GM12892 (cell line): ENCODE measurements at regions not wholly inside any gene's neighbourhood (a gene's known extent, or its start where the extent isn't known, plus 50 kb on each side); places are given as distances from the start of the nearest gene placed in this dataset.
"Not testable (repeated sequence)": the region's sequence is repeated elsewhere in the genome, so short reads cannot be mapped to it uniquely, and the experiment has no call there.

Experiments used
- DNase-seq: peaks from one replicate; pipeline ENCODE4 v3.0.0; 2011; ENCODE audit not compliant: insufficient read length
- FAIRE-seq: peaks from 2 replicates; lab custom pipeline; 2011; peaks lifted over from hg19 to GRCh38; lab: Jason Lieb, UNC
- POLR2A ChIP-seq: IDR thresholded peaks from 2 replicates; pipeline ENCODE4 v1.6.1; 2011; ENCODE audit warnings: low read depth, low read length, control low read depth
- POLR2AphosphoS5 ChIP-seq: IDR thresholded peaks from 2 replicates; pipeline ENCODE4 v1.6.1; 2011; ENCODE audit warnings: low read depth, low read length, control low read depth
- TAF1 ChIP-seq: IDR thresholded peaks from 2 replicates; pipeline ENCODE4 v1.6.1; 2011; ENCODE audit warnings: low read depth, mild to moderate bottlenecking, control low read depth, low read length, borderline replicate concordance

DNA sequence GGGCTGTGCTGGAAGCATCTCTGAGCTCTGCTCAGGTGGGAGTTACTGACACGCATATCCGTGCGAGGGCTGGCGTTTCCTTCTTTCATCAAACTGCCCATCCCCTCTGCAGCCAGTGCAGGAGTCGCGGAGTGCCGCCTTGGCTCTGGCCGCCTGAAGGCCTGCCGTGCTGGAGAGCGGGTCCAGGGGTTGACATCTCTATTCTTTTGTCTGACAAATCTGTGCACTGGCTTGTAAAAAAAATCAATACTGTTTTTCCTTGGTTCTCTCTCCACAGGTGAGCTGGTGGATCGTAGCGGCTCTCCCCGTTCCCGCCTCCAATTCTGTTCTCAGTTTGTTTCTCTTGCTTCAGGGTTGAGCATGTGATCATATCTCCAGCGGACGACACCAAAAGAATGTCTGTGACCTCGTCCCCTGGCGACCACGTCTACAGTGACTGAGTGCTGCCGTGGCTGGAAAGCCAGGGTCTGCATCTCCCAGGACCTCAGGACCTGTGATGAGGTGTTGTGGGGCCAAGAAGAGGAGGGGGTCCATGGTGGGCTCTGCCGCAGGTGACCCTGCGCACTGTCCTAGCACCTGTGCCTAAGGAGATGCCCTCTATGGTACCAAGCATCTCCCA lies 214.3 kb upstream of the IRX4 start:
- DNase-seq (no peak), FAIRE-seq (no peak)
- TF ChIP-seq TAF1 (no peak), POLR2A (no peak), POLR2AphosphoS5 (no peak)

DNA sequence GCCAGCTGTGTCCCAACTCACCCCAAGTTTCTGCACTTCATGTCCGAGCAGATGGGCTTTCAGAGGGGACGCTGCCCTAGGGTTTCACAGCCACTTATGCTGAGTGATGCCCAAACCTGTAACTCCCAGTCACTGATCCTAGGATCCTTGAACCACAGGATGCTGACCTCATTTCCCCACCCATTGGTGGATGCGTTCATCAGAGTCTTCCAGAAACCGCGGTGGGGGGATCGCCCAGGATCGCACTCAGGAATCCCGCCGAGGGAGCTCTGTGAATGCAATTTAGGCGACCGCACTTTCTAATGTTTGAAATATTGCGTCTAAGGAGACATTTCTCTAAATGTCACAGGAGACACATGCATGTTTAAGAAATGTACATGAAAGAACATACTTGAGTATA lies 212.3 kb upstream of the IRX4 start:
- no peak for FAIRE-seq
- no peak for DNase-seq
- TF ChIP-seq TAF1, result no peak
- TF ChIP-seq POLR2AphosphoS5, result no peak
- no peak for TF ChIP-seq POLR2A

DNA sequence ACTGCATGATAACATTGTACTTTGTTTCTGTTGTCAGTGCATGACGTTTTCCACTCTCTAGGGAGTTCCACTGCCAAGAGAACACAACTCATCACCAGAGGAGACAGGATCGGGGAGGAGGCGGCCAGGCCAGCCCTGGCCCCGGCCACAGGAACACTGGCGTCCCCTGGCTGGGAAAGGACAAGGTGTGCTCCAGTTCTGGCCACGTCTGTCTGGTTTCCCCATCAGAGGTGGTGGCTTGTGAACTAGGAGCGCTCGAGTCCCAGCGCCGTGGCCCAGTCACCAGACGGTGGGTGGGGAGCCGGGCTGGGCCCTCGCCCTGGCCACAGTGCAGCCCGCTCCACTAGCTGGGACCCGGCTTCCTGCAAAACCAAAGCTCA lies 211.9 kb upstream of the IRX4 start:
- TF ChIP-seq POLR2AphosphoS5, result no peak
- TF ChIP-seq TAF1, result no peak
- no peak for TF ChIP-seq POLR2A
- DNase-seq (no peak), FAIRE-seq (no peak)

DNA sequence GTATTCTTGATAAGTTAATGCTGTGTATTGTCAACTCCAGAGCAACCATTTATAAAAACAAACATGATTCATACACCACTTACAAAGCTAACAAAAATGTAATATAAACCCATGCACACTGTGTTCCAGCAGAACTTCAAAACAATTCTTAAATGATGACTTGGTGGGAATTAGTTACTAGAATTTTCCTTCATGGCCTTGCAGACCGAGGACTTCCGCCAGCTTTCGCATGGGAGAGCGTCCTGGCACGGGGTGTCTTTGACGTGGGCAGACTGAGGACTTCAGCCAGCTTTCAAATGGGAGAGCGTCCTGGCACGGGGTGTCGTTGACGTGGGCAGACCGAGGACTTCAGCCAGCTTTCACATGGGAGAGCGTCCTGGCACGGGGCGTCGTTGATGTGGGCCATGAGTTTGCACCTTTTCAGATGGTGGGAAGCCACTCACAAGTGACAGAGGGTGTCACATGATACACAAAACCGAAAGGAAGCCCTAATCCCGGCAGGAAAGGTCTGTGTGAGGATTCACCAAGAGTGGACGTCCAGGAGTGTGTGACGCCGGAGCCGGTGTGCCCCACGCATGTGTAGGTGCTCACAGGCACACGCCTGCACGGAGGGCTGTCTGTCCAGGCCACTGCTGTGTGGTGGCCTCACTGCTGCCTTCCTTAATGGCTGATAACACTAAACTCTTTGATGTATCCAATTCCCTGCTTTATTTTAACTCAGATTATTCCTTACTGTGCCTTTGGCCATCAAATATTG lies 211.3 kb upstream of the IRX4 start:
- FAIRE-seq, result no peak

DNA sequence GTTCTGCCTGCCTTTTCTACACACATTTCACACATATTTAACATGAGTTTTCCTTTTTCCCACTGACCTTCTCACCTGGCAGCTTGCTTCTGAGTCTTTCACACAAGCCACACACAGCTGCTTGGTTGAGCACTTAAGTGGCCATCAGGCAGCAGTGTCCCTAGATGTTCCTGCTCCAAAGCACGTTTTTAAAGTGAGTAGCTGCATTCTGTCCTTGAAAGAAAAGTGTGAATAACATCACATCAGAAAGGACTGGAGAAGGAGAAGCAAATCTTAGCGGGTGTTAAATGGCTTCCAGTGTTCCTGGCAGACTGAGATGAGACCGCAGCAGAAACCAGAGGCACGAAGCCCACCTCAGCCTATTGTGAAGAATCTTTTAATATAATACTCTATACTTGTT lies 209.2 kb upstream of the IRX4 start:
- TF ChIP-seq TAF1, result no peak
- no peak for TF ChIP-seq POLR2AphosphoS5
- DNase-seq (no peak), FAIRE-seq (no peak)

More for the DNA sequence above, 211.3 kb upstream of the IRX4 start:
- no peak for TF ChIP-seq POLR2AphosphoS5
- no peak for TF ChIP-seq POLR2A
- DNase-seq, result no peak

DNA sequence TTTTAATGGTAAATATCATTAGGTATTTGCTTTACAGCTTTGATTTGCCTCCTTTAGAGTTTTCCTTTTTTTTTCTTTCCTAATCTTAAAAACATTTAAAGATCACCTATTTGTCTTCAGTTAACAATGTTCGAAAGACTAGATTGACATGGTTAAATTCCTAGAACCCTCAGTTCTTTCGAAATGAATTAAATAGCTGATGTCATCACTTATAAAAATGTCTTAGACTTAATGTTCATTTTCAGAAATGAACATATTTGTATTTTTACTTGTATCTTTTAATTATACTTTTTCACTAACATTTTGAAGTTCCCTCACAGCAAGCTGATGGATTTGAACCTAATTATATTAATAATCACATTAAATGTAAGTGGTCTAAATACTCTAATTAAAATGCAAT lies 205.3 kb upstream of the IRX4 start:
- FAIRE-seq (no peak), DNase-seq (no peak)
- TF ChIP-seq TAF1 (no peak), POLR2A (no peak), POLR2AphosphoS5 (no peak)

DNA sequence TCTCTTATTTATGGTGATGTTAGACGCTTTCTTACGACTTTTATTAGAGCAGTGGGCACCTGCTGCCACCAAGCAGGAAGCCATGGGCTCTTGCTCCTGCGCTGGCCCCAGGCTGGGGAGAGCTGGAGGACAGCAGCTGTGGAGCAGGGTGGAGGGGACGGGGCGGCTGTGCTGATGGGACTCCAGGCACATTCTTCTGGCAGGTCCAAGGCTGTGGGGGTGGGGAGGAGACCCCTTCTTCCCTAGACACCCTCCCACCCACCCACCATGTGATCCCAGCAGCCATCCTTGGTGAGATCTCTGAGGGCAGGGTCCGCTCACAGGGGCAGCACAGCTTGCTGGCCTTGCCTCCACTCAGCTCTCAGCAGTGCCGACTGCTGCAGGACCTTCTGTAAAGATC lies 192.6 kb upstream of the IRX4 start:
- FAIRE-seq (no peak), DNase-seq (no peak)
- TF ChIP-seq POLR2A (no peak), TAF1 (no peak), POLR2AphosphoS5 (no peak)

DNA sequence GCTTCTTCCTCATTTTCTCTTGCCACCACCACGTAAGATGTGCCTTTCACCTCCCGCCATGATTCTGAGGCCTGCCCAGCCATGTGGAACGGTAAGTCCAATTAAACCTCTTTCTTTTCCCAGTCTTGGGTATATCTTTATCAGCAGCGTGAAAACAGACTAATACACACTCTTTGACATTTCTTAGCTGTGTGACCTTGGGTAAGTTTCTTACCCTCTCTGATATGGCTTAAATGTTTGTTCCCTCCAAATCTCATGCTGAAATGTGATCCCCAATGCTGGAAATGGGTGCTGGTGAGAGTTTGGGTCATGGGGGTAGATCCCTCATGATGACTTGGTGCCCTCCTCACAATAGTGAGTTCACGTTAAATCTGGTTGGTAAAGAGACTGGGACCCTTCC lies 188.8 kb upstream of the IRX4 start:
- TF ChIP-seq POLR2A (no peak), TAF1 (no peak), POLR2AphosphoS5 (no peak)
- no peak for DNase-seq
- no peak for FAIRE-seq

DNA sequence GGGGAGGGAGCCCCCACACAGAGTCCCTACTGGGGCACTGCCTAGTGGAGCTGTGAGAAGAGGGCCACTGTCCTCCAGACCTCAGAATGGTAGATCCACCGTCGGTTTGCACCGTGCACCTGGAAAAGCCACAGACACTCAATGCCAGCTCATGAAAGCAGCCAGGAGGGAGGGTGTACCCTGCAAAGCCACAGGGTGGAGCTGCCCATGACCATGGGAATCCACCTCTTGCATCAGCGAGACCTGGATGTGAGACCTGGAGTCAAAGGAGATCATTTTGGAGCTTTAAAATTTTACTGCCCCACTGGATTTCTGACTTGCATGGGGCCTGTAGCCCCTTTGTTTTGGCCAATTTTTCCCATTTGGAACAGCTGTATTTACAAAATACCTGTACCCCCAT lies 188.1 kb upstream of the IRX4 start:
- FAIRE-seq, DNase-seq: not testable (repeated sequence)

DNA sequence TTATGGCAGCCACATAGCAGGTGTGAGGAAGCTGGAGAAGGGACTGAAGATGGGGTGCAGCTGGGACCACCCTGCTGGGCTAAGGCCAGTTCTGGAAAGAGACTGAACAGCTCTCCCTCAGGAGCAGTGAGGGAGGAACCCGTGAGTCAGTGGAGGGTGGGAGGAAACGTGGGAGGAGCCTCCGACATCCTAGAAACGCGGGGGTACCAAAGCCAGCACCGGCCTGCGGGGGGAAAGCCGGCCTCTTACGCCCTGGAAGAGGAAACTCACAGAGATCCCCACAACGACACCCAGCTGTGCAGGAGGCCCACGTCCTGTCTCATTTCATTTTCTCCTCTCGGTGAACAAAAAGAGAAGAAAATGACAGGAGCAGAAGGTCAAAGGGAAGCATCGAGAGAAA lies 185.8 kb upstream of the IRX4 start:
- no peak for FAIRE-seq
- TF ChIP-seq POLR2AphosphoS5, result no peak
- TF ChIP-seq POLR2A, result no peak
- TF ChIP-seq TAF1, result no peak
- DNase-seq, result no peak

DNA sequence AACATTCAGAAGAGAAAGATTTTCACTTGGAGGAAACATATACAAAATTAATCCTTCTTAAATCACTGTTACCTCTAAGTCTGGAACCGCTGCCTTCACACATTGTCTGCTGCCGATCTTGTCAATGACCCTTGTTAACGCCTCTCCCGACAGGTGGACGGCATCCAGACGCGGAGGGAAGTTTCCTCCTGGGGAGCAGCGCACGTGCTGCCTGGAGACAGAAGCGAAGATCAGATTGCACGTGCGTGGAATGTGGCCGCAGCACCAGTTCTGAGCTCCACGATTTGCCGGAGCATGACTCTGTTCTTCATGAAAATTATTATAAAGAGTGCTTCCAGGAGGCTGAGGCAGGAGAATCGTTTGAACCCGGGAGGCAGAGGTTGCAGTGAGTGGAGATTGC lies 183.6 kb upstream of the IRX4 start:
- no peak for DNase-seq
- no peak for FAIRE-seq
- TF ChIP-seq POLR2AphosphoS5 (no peak), TAF1 (no peak), POLR2A (no peak)

DNA sequence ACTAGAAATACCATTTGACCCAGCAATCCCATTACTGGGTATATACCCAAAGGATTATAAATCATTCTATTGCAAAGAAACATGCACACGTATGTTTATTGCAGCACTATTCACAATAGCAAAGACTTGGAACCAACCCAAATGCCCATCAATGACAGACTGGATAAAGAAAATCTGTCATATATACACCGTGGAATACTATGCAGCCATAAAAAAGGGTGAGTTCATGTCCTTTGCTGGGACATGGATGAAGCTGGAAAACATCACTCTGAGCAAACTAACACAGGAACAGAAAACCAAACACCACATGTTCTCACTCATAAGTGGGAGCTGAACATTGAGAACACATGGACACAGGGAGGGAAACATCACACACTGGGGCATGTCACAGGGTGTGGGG lies 180.7 kb upstream of the IRX4 start:
- FAIRE-seq, DNase-seq: not testable (repeated sequence)

DNA sequence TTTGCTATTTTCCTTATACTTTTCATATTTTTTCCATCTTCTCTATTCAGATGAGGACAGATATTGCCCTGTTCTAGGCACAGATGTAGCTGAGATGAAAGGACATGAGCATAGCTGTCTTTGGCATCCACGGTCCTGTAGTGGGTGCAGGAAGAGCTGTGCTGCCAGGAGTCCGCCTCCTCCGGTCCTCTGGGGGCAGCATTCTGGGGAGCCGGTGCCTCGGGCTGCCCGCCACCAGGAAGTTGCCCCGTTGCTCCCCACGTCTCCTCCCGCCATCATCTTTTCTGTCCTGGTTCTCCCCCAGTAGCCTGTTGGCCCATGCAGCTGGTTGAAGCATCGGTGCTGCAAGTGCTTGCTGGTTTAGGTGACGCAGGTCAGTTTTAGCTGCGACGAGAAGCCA lies 170.0 kb upstream of the IRX4 start:
- DNase-seq, result no peak
- TF ChIP-seq POLR2A (no peak), TAF1 (no peak), POLR2AphosphoS5 (no peak)
- no peak for FAIRE-seq
